Left cardiac atrium (tissue), 4 donors: ENCODE measurements at regions not wholly inside any gene's neighbourhood (a gene's known extent, or its start where the extent isn't known, plus 50 kb on each side); places are given as distances from the start of the nearest gene placed in this dataset.

ENCODE experiments used
- ATAC-seq, 2 donors: fragments of 200-7000 bp; cut with Tn5 transposase; one replicate each; pipeline ENCODE4 v1.9.1; 2020; ENCODE audit warnings: mild to moderate bottlenecking in 2 of 2, moderate library complexity in 2 of 2
- DNase-seq: peaks from one replicate; pipeline ENCODE4 v3.0.0-alpha.2; 2020
- intact Hi-C, 2 donors: fragments of 100-400 bp; cut with DNase I; formaldehyde crosslinking; loops; one replicate each; pipeline versions ENCODE4 v1.14.1 to v1.15.1; 2022 to 2023
- donor health status: DM: no; HTN: yes; CAD: no.
- donor health status: DM: no; HTN: yes; CAD: no; lungs with severe emphysema.
- donor health status: DM: yes; HTN: yes; CAD: no.
- donor health status: Dilated cardiomyopathy.

- ATAC-seq (no peak), DNase-seq (no peak)
- intact Hi-C loops, result no loop called here
Measured at GRCh38 chr11:92410526-92410925, 185.9 kb downstream of the FAT3 start.

GRCh38 chr11:92411431-92411830, 186.8 kb downstream of the FAT3 start:
- no peak for ATAC-seq
- intact Hi-C loops, result no loop called here
- no peak for DNase-seq

- intact Hi-C loops, result no loop called here
Measured at GRCh38 chr11:92413757-92414513, 189.3 kb downstream of the FAT3 start.

GRCh38 chr11:92416971-92417725, 192.5 kb downstream of the FAT3 start:
- DNase-seq (no peak), ATAC-seq (no peak)
- intact Hi-C loops, result no loop called here

More at GRCh38 chr11:92413757-92414513, 189.3 kb downstream of the FAT3 start:
- no peak for DNase-seq
- no peak for ATAC-seq

- intact Hi-C loops, result no loop called here
- DNase-seq (no peak), ATAC-seq (no peak)
Measured at GRCh38 chr11:92423115-92424034, 198.8 kb downstream of the FAT3 start.

- ATAC-seq (no peak), DNase-seq (no peak)
- intact Hi-C loops, result no loop called here
Measured at GRCh38 chr11:92424281-92424680, 199.7 kb downstream of the FAT3 start.

- DNase-seq (no peak), ATAC-seq (no peak)
- intact Hi-C loops, result no loop called here
Measured at GRCh38 chr11:92425127-92425526, 200.5 kb downstream of the FAT3 start.

GRCh38 chr11:92432515-92432914, 207.9 kb downstream of the FAT3 start:
- no peak for ATAC-seq
- intact Hi-C loops, result no loop called here

GRCh38 chr11:92436034-92436920, 211.7 kb downstream of the FAT3 start:
- intact Hi-C loops, result no loop called here

More at GRCh38 chr11:92432515-92432914, 207.9 kb downstream of the FAT3 start:
- no peak for DNase-seq

GRCh38 chr11:92439133-92439532, 214.5 kb downstream of the FAT3 start:
- ATAC-seq (no peak), DNase-seq (no peak)
- intact Hi-C loops, result no loop called here

More at GRCh38 chr11:92436034-92436920, 211.7 kb downstream of the FAT3 start:
- ATAC-seq, result no peak
- no peak for DNase-seq

GRCh38 chr11:92440701-92441442, 216.3 kb downstream of the FAT3 start:
- intact Hi-C loops, result no loop called here
- ATAC-seq, result no peak
- no peak for DNase-seq

- DNase-seq (no peak), ATAC-seq (peak in 1 of 2 donors; percentile 45)
- intact Hi-C loops, result no loop called here
Measured at GRCh38 chr11:92441443-92441726, 216.8 kb downstream of the FAT3 start.

- peak; percentile 41 to 44 for ATAC-seq
- no peak for DNase-seq
- intact Hi-C loops, result no loop called here
Measured at GRCh38 chr11:92443199-92443598, 218.6 kb downstream of the FAT3 start.

- intact Hi-C loops, result no loop called here
- no peak for DNase-seq
- ATAC-seq, result no peak
Measured at GRCh38 chr11:92447586-92447985, 223.0 kb downstream of the FAT3 start.

GRCh38 chr11:92449222-92449621, 224.6 kb downstream of the FAT3 start:
- intact Hi-C loops, result no loop called here
- ATAC-seq (no peak), DNase-seq (no peak)

- intact Hi-C loops, result no loop called here
- DNase-seq (no peak), ATAC-seq (no peak)
Measured at GRCh38 chr11:92449780-92450179, 225.2 kb downstream of the FAT3 start.

GRCh38 chr11:92451063-92451462, 226.4 kb downstream of the FAT3 start:
- no peak for ATAC-seq
- no peak for DNase-seq
- intact Hi-C loops, result no loop called here

- intact Hi-C loops, result no loop called here
- no peak for DNase-seq
- ATAC-seq, result peak; percentile 44 to 95
Measured at GRCh38 chr11:92453055-92453454, 228.4 kb downstream of the FAT3 start.
